ENCODE measurements at regions not wholly inside any gene's neighbourhood (a gene's known extent, or its start where the extent isn't known, plus 50 kb on each side); places are given as distances from the start of the nearest gene placed in this dataset.

- DNase-seq (ENCODE audit: low read depth), result no peak
Observed at GRCh38 chr2:12222554-12222953, 476.1 kb downstream of the LPIN1 start.

GRCh38 chr2:12223732-12224131 lies 477.3 kb downstream of the LPIN1 start:
- DNase-seq (ENCODE audit: low read depth), result no peak
- H3K4me3 ChIP-seq (ENCODE audit: low read depth, low read length), result no peak overlapping the region
- TF ChIP-seq, protein P1, sequence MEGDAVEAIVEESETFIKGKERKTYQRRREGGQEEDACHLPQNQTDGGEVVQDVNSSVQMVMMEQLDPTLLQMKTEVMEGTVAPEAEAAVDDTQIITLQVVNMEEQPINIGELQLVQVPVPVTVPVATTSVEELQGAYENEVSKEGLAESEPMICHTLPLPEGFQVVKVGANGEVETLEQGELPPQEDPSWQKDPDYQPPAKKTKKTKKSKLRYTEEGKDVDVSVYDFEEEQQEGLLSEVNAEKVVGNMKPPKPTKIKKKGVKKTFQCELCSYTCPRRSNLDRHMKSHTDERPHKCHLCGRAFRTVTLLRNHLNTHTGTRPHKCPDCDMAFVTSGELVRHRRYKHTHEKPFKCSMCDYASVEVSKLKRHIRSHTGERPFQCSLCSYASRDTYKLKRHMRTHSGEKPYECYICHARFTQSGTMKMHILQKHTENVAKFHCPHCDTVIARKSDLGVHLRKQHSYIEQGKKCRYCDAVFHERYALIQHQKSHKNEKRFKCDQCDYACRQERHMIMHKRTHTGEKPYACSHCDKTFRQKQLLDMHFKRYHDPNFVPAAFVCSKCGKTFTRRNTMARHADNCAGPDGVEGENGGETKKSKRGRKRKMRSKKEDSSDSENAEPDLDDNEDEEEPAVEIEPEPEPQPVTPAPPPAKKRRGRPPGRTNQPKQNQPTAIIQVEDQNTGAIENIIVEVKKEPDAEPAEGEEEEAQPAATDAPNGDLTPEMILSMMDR (conservative IDR thresholded peaks at IDR 0.05; ENCODE audit: low read depth, low read length), result no peak

More at GRCh38 chr2:12222554-12222953, 476.1 kb downstream of the LPIN1 start:
- no peak overlapping the region for H3K4me3 ChIP-seq (ENCODE audit: low read depth, low read length)
- TF ChIP-seq, protein P1 (conservative IDR thresholded peaks at IDR 0.05; ENCODE audit: low read depth, low read length), result no peak

DNA sequence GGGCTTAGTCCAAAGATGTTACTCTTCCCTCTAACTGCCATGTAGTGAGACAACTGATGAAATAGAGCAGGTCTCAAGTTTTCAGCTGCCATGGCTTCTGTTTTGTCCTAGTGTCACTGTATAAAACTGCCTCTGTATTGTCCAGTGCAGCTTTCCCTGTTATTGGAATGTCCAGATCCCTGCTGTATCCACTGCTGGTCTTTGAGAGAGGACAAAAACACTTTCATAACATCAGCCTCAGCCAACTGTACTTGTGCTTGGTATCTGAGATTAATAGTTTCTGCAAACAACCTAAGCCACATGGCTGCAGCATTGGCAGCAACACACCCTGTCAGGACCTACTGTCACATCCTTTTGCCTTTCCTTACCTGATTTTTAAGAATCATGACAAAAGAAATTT lies 480.2 kb downstream of the LPIN1 start:
- no peak overlapping the region for H3K4me3 ChIP-seq (ENCODE audit: low read depth, low read length)
- TF ChIP-seq, protein P1 (conservative IDR thresholded peaks at IDR 0.05; ENCODE audit: low read depth, low read length), result no peak
- DNase-seq (ENCODE audit: low read depth), result no peak

- DNase-seq (ENCODE audit: low read depth), result no peak
- no peak overlapping the region for H3K4me3 ChIP-seq (ENCODE audit: low read depth, low read length)
- TF ChIP-seq, protein P1 (conservative IDR thresholded peaks at IDR 0.05; ENCODE audit: low read depth, low read length), result no peak
Observed at GRCh38 chr2:12227941-12228608, 481.6 kb downstream of the LPIN1 start.

DNA sequence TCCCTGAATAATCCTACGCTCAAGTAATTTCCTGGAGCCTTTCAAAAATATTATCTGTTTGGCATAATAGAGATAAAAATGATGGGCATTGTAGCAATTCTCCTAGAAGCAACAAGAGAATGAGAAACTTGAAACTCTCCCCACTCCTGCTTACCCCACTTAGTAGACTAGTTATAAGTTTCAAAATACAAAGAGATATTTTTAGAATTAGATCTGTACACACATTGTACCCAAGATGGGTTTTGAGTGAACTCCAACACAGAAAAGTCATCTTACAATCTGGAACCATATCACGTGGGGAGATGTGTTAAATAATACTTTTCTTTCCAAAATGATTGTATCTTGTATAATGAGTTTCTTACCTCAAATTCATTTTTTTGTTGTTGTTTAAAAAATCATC lies 484.9 kb downstream of the LPIN1 start:
- no peak for DNase-seq (ENCODE audit: low read depth)
- H3K4me3 ChIP-seq (ENCODE audit: low read depth, low read length), result no peak overlapping the region
- TF ChIP-seq, protein P1 (conservative IDR thresholded peaks at IDR 0.05; ENCODE audit: low read depth, low read length), result no peak

- H3K4me3 ChIP-seq (ENCODE audit: low read depth, low read length), result no peak overlapping the region
- TF ChIP-seq, protein P1 (conservative IDR thresholded peaks at IDR 0.05; ENCODE audit: low read depth, low read length), result no peak
- no peak for DNase-seq (ENCODE audit: low read depth)
Observed at GRCh38 chr2:12232876-12233275, 483.9 kb upstream of the TRIB2 start.

All from epithelial cell of proximal tubule (primary cell).